GM21529 (cell line): ENCODE measurements at regions not wholly inside any gene's neighbourhood (a gene's known extent, or its start where the extent isn't known, plus 50 kb on each side); places are given as distances from the start of the nearest gene placed in this dataset.

Experiments used
- ATAC-seq: cut with Tn5 transposase; IDR thresholded peaks from one replicate; pipeline ENCODE4 v1.9.1; 2021; ENCODE audit not compliant: unreplicated experiment

DNA sequence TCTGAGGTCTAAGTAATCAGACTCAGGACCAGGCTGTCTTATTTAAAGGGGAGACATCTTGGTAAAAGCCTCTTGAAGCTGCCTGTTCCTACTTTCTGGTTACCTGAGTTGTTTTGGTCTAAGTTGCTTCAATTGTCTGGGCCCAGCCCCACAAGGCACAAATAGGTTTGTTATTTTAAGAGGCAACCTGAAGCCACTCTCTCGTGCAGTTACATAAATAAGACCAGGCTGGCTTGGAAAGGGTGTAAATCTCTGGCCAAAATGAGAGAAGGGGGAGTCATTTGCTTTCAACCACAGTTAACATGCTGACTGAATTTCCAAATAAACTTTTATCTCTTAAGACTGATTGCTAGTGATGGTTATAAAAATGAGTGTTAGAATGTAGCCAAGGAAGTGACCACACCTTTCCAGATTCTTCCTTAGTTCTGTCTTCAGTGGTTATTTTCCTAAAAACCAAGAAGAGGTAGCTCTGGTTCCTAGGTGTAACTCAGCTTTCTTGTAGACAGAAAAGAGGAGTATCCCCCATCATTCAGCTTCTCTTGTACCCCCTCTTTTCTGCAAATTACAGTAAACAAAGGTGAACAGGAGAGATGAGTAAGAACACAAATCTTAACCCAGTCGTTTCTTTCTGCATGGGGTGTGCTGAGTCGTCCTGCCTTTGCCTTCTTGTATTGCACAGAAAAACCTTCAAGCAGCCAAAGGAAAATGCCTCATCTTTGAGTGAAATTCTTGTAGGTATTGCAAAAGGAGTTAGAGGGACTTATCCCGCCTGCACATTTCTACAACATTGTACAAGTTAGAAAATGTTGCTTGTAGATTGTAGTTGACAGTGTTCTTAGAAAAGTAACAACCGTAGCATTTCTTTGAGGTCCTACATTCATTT, 161.5 kb upstream of the NT5C1B start:
- no peak for ATAC-seq

DNA sequence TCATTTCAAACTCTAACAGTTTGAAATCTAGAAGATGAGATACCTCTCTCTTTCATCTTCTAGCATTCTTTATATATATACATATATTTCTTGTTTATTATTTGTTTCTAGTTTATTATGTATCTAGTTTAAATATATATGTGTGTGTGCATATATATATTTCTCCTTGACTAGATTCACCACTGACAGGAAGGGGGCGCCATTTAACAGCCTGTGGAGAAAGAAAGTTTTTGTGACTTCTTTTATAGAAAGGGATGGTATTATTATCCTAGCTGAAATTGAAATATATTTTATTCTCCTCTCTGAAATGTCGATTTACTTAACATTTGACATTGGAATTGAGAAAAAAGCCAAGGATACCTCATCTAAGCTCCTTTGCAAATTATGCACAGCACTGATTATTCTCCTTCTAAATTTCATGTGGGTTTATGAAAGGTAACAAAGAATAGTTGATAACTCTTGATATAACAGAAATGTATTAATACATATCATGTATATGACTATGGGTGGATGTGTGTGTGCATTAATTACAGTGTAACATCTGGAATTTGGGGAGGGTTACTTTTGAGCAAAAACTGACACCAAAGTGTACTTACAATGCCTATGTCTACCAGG, 160.7 kb upstream of the NT5C1B start:
- ATAC-seq: no peak

DNA sequence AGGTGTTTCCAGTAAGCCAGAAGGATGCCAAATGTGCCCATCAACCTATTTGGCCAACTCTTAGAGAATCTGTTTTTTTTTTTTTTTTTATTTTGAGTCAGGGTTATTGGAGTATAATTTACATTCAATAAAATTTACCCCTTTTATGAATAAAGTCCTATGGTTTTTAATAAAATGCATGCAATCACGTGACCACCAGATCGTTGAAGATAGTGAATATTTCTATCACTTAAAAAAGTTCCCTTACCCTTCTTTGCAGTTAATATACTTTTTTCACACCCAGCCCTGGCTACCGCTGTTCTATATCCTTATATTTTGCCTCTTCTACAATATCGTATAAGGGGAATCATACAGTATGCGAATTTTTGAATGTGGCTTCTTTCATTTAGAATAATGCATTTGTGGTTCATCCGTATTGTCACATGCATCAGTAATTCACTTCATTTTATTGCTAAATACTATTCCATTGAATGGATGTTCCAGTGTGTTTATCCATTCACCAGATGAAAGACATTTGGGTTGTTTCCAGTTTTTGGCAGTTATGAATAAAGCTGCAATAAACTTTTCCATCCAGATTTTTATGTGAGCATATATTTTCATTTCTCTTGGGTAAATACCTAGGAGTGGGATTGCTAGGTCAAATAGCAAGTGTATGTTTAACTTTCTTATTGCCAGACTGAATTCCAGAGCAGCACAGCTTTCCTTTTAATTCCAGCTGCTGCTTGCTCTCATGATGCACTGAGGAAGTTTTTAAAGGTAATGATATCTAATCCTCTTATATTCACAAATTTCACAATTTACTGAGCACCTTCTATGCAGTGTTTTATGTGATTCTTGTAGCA, 156.3 kb upstream of the NT5C1B start:
- no peak for ATAC-seq

GRCh38 chr2:18741895-18742732, 152.7 kb upstream of the NT5C1B start:
- ATAC-seq: no peak

DNA sequence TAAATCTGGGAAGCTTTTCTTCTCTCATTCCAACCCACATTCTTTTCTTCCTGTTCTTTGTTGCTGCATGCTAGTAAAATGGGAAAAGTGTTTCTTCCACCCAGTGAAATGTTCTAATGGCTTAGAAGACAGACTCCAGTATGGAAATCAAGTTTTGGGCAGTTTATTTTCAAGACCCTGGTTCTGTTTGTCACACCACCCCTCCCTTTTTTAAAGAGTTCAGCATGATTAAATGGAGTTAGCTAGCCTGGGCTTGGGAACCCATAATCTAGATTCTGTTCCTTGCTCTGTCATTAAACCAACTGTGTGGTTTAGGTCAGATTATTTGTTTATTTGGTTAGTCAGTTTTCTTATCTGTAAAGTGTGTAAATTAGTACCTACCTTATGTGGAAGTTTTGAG, 151.8 kb upstream of the NT5C1B start:
- no peak for ATAC-seq

DNA sequence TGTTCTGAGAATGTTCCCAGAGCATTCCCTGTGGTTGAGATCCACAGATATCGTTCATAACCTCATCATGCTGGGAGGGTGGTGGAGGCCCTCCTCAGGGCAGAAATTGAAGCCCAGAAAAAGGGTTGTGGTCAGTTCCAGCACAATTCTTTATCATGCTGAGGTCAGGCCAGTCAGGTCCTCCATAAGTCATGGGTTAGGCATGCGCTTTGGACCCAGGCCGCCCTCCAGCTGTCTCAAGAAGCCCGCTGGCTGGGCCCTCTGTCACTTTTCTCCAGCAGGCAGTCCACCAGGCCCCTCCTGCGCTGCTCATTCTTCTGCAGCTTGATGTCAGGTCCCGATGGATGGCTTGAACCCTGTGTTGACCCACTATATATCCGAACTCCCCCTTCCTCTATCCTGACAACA, 151.1 kb upstream of the NT5C1B start:
- no peak for ATAC-seq

DNA sequence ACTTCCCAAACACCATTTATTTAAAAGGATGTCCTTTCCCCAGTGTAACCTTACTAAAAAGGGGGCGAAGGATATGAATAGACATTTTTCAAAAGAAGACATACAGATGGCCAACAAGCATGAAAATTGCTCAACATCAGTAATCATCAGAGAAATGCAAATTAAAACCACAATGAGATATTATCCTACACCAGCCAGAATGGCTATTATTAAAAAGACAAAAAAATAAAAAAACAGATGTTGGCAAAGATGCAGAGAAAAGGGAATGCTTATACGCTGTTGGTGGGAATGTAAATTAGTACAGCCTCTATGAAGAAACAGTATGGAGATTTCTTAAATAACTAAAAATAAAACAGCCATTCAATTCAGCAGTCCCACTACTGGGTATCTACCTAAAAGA, 142.3 kb upstream of the NT5C1B start:
- ATAC-seq: no peak

DNA sequence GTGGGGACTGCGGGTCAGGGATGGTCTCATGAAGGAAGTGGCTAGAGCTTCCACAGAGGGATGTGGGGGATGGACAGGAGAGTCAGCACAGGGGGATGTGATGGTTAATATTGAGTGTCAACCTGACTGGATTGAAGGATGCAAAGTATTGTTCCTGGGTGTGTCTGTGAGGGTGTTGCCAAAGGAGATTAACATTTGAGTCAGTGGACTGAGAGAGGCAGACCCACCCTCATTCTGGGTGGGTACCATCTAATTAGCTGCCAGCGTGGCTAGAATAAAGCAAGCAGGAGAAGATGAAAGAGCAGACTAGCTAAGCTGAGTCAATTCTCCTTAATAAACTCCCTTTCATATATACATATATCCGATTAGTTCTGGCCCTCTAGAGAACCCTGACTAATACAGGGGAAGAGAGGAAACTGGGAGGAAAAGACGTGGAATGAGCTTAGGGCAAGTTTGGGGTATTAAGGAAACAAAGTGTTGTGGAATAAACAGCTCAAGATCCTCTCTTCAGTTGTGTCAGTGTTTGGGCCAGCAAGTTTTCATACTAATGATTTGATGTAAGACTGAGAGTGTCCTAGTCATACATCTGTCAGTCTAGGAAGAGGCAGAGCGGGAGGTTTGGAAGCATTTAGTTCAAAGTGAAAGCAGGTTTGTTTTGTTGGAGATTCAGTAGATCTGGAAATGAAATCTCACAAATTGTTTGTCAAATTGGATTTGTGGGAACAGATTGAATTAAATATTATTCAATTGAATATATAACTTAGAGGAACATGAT, 135.2 kb upstream of the NT5C1B start:
- no peak for ATAC-seq

- no peak for ATAC-seq
Measured at GRCh38 chr2:18723219-18723618, 133.8 kb upstream of the NT5C1B start.

DNA sequence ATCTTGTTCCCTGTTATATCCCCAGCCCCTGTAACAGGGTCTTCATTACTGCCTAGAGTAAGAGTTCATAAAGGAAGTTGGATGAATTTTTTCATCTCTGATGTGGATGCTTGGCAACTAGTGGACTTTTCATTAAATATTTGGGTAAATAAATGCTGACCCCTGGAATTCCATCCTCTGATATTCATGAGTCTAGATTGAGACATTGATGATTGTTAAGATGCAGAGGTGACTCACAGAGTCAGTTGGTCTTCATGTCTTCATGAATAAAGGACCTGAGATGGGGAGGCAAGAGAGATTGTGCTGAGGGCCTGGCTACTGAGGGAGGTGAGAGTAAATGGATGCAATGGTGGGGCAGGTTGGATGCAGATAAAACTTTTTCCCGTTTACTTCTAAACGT, 132.7 kb upstream of the NT5C1B start:
- no peak for ATAC-seq

GRCh38 chr2:18721038-18721922, 131.9 kb upstream of the NT5C1B start:
- no peak for ATAC-seq

- no peak for ATAC-seq
Measured at GRCh38 chr2:18719978-18720775, 130.8 kb upstream of the NT5C1B start.

DNA sequence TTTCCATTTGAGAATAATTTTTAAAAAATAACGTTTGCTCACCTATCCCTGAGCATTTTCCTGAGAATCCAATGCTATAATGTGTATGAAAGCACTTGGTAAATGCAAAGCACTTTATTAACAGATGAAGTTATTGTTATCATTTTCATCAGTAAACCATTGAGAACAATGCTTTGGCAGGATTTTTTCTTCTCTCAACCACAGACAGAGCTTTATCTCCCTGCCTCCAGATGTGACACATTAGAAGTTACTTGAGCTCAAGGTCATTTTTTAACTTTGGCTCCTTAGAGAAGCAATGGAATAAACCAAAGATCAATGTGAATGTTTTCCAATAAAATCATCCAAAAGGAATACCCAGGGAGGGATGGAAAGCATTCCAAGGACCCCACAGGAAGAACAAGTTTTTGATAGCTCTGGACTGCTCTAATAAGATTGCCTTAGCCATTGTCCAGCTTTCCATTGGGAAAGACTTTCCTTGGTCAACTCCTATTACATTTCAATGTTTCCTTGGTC, 118.9 kb upstream of the NT5C1B start:
- no peak for ATAC-seq

DNA sequence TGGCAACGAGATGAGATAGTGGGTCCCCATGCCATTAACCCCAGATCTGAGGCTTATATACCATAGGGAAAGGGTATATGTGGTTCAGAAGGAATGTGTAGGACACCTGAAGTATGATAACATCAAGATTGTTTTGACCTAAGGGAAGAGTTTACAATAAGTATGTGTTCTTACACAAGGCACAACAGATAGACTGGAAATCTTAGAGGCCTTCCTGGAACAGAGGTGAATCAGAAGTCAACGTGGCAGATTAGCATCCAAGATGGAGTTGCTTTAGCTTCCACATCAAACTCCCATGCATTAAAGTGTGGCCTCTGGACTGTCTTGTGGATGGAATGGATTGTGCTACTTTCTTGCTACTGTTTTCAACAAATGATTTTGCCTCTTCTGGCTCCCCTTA, 116.6 kb upstream of the NT5C1B start:
- no peak for ATAC-seq

- no peak for ATAC-seq
Measured at GRCh38 chr2:18704276-18704675, 114.9 kb upstream of the NT5C1B start.

DNA sequence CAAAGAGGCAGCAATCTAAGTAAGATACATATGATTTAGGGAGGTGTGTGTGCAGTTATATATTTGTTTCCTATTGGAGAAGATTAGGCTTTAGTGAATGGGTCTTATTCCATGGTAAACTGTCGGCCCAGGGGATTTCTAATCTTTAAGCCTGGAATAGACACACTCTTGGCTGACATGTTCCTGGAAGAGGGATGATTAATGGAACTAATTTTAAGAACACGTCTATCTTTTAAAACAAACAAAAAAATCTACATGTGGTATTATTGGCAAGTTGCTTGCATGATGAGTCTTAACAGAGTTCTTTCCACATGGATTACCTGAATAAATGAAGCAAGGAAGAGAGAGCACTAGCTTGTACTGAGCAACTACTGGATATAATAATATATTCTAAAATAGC, 114.2 kb upstream of the NT5C1B start:
- ATAC-seq: no peak

DNA sequence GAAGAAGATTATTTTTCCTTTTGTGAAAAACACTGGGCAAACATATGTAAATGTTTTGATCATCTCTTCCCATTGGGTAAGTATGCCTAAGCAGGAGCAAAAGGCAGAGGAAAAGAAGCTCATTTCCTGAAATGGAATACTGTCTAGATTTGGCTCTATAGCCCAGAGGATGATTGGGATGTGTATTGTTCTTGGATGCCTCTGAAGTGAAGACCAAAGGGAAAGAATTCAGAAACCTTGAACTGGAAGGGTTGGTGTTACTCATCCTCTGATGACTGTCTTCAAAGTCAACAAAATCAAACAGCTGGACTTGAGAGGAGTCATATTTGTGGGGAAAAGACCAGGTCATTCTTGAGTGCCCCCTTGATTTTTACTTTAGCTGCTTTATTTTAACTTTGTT, 112.6 kb upstream of the NT5C1B start:
- ATAC-seq: no peak

GRCh38 chr2:18701546-18701945, 112.2 kb upstream of the NT5C1B start:
- no peak for ATAC-seq
